Stomach (tissue), 4 donors: ENCODE measurements at regions not wholly inside any gene's neighbourhood (a gene's known extent, or its start where the extent isn't known, plus 50 kb on each side); places are given as distances from the start of the nearest gene placed in this dataset.

ENCODE experiments used
- EP300 ChIP-seq: sonication (generic); formaldehyde crosslinking; IDR thresholded peaks from one replicate; pipeline ENCODE4 v1.6.1; 2017; ENCODE audit warnings: antibody characterized with exemption
- POLR2A ChIP-seq, 4 donors: fragments of 450-650 bp; IDR thresholded peaks; one replicate each; pipeline ENCODE4 v1.6.1; 2016; ENCODE audit warnings: antibody characterized with exemption in 4 of 4, control low read depth in 2 of 4, mild to moderate bottlenecking in 1 of 4, moderate library complexity in 1 of 4
- TF ChIP-seq, protein P1 (sequence below), 7 experiments: fragments of 450-650 bp in 4 of 7; fragments of 200-600 bp in 3 of 7; sonication (generic) in 3 of 7; IDR thresholded peaks; one replicate each; pipeline ENCODE4 v1.5.1; 2016 to 2019; ENCODE audit warnings: antibody characterized with exemption in 7 of 7, control low read depth in 2 of 7, mild to moderate bottlenecking in 1 of 7

DNA sequence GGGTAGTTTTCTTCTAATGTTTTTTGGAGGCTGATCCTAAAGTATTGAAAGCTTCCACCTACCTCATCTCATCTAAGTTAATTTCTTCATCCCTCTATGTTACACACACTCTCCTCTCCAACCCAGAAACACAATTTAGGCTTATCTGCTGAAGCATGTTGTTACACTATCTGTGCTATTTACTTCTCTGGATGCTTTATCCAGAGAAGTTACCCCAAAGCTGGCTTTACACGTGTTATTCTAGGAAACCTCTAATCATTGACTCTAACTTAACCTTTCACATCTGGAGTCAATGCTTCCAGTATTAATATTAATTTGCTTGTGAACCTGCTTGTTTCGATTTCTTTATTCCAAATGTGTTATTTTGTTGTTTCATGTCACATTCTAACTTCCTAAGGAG is 87.3 kb upstream of the NMU start:
- no peak for TF ChIP-seq EP300
- no peak for TF ChIP-seq POLR2A (IDR thresholded peaks at IDR 0.05)
- TF ChIP-seq, protein P1, sequence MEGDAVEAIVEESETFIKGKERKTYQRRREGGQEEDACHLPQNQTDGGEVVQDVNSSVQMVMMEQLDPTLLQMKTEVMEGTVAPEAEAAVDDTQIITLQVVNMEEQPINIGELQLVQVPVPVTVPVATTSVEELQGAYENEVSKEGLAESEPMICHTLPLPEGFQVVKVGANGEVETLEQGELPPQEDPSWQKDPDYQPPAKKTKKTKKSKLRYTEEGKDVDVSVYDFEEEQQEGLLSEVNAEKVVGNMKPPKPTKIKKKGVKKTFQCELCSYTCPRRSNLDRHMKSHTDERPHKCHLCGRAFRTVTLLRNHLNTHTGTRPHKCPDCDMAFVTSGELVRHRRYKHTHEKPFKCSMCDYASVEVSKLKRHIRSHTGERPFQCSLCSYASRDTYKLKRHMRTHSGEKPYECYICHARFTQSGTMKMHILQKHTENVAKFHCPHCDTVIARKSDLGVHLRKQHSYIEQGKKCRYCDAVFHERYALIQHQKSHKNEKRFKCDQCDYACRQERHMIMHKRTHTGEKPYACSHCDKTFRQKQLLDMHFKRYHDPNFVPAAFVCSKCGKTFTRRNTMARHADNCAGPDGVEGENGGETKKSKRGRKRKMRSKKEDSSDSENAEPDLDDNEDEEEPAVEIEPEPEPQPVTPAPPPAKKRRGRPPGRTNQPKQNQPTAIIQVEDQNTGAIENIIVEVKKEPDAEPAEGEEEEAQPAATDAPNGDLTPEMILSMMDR (IDR thresholded peaks at IDR 0.05) = no peak
